A673 (cell line): ENCODE measurements at regions not wholly inside any gene's neighbourhood (a gene's known extent, or its start where the extent isn't known, plus 50 kb on each side); places are given as distances from the start of the nearest gene placed in this dataset.

ENCODE experiments used
- BruUV-seq: library from RNA; stranded (reverse); fragments of 400-500 nt; replicated peaks from 2 replicates; lab custom pipeline; 2021; lab: Mats Ljungman, UMichigan
- CTCF ChIA-PET: fragments of 300-600 bp; sonication (Branson Sonifier 250); formaldehyde crosslinking; loops from one replicate; lab custom pipeline; 2022; ENCODE audit warnings: antibody characterized with exemption; lab: Charles Lee
- POLR2A ChIA-PET: fragments of 300-600 bp; sonication (Branson Sonifier 250); formaldehyde crosslinking; loops from one replicate; lab custom pipeline; 2022; ENCODE audit warnings: antibody characterized with exemption; ENCODE audit not compliant: low non-redundant PET; lab: Charles Lee
- DNase-seq: peaks from one replicate; pipeline ENCODE4 v3.0.0-alpha.2; 2015; ENCODE audit warnings: low spot score
- H3K27ac ChIP-seq: fragments of 200-600 bp; sonication (generic); 2 replicates; pipeline ENCODE4 v1.5.1; 2016; ENCODE audit warnings: mixed run types, low read depth, mild to moderate bottlenecking, mixed read lengths, antibody characterized with exemption, low read length; ENCODE audit not compliant: poor library complexity, severe bottlenecking
- H3K27me3 ChIP-seq: fragments of 200-600 bp; sonication (generic); replicated peaks from 2 replicates; pipeline ENCODE4 v1.6.1; 2017; ENCODE audit warnings: mixed run types, low read depth, mild to moderate bottlenecking, mixed read lengths, antibody characterized with exemption, low read length; ENCODE audit not compliant: insufficient read depth, poor library complexity
- H3K36me3 ChIP-seq: fragments of 200-600 bp; sonication (generic); 2 replicates; pipeline ENCODE4 v1.6.1; 2016; ENCODE audit warnings: mixed run types, mild to moderate bottlenecking, mixed read lengths, antibody characterized with exemption, low read length; ENCODE audit not compliant: insufficient read depth, poor library complexity, severe bottlenecking
- H3K4me1 ChIP-seq: fragments of 200-600 bp; sonication (generic); 2 replicates; pipeline ENCODE4 v1.6.1; 2017; ENCODE audit warnings: mixed run types, mild to moderate bottlenecking, mixed read lengths, antibody characterized with exemption, low read length; ENCODE audit not compliant: insufficient read depth, poor library complexity, severe bottlenecking
- H3K4me3 ChIP-seq: fragments of 200-600 bp; sonication (generic); 2 replicates; pipeline ENCODE4 v1.5.1; 2016; ENCODE audit warnings: low read depth, mixed run types, mild to moderate bottlenecking, mixed read lengths, low read length; ENCODE audit not compliant: poor library complexity, severe bottlenecking
- H3K9me3 ChIP-seq: fragments of 200-600 bp; sonication (generic); 2 replicates; pipeline ENCODE4 v1.6.1; 2016; ENCODE audit warnings: mixed run types, low read depth, mild to moderate bottlenecking, mixed read lengths, antibody characterized with exemption, low read length; ENCODE audit not compliant: poor library complexity, severe bottlenecking
- CTCF ChIP-seq: fragments of 300-800, 200-600 bp; sonication (generic); conservative IDR thresholded peaks from 2 replicates; pipeline ENCODE4 v1.5.1; 2017; ENCODE audit warnings: low read depth, mild to moderate bottlenecking, antibody characterized with exemption, low read length, moderate library complexity, mixed read lengths
- EZH2 ChIP-seq: fragments of 200-600 bp; sonication (generic); IDR thresholded peaks from 2 replicates; pipeline ENCODE4 v1.6.1; 2017; ENCODE audit warnings: borderline replicate concordance, low read depth, mild to moderate bottlenecking, mixed read lengths, antibody characterized with exemption, low read length; ENCODE audit not compliant: poor library complexity, severe bottlenecking
- intact Hi-C: fragments of 100-400 bp; cut with micrococcal nuclease; formaldehyde crosslinking; loops from one replicate; pipeline ENCODE4 v1.10.0; 2022; ENCODE audit not compliant: unreplicated experiment

GRCh38 chrX:39856472-39857121 is 241.2 kb downstream of the BCOR start:
- H3K4me1 ChIP-seq = peaks cover 16% of the 10 kb centered on the region
- H3K27ac ChIP-seq = no peak overlapping the region
- no TSS peak for BruUV-seq
- intact Hi-C loops = no loop called here
- POLR2A ChIA-PET = no interaction called here
- CTCF ChIA-PET = no interaction called here
- H3K9me3 ChIP-seq = no peaks in the 10 kb centered on the region
- H3K27me3 ChIP-seq = no peaks in the 10 kb centered on the region
- no peak overlapping the region for H3K4me3 ChIP-seq
- no peak for TF ChIP-seq EZH2
- TF ChIP-seq CTCF = no peak
- H3K36me3 ChIP-seq = no peaks in the 10 kb centered on the region
- DNase-seq = no peak

GRCh38 chrX:39857780-39858179 is 240.0 kb downstream of the BCOR start:
- ChIA-PET CTCF (no interaction called here), POLR2A (no interaction called here)
- H3K36me3 ChIP-seq = no peaks in the 10 kb centered on the region
- no peak overlapping the region for H3K27ac ChIP-seq
- no peak for DNase-seq
- BruUV-seq = no TSS peak
- H3K4me1 ChIP-seq = peaks cover 16% of the 10 kb centered on the region
- no peaks in the 10 kb centered on the region for H3K27me3 ChIP-seq
- H3K9me3 ChIP-seq = no peaks in the 10 kb centered on the region
- no peak for TF ChIP-seq CTCF
- TF ChIP-seq EZH2 = no peak
- H3K4me3 ChIP-seq = no peak overlapping the region
- intact Hi-C loops = no loop called here

GRCh38 chrX:39859991-39860861 is 237.5 kb downstream of the BCOR start:
- Histone ChIP-seq H3K4me3 (no peak overlapping the region), H3K27me3 (no peaks in the 10 kb centered on the region), H3K36me3 (no peaks in the 10 kb centered on the region), H3K27ac (no peak overlapping the region), H3K9me3 (no peaks in the 10 kb centered on the region), H3K4me1 (peaks cover 10% of the 10 kb centered on the region)
- CTCF ChIA-PET = no interaction called here
- intact Hi-C loops = no loop called here
- DNase-seq = no peak
- BruUV-seq = no TSS peak
- POLR2A ChIA-PET = interaction anchor here (0.7 kb wide), 1 partner anchor 23 kb away, joined by 3 read pairs; no protein-coding TSS in a partner anchor
- TF ChIP-seq EZH2 (no peak), CTCF (no peak)
